PC-9 (cell line): ENCODE measurements at regions not wholly inside any gene's neighbourhood (a gene's known extent, or its start where the extent isn't known, plus 50 kb on each side); places are given as distances from the start of the nearest gene placed in this dataset.

Source experiments
- BruUV-seq: library from RNA; stranded (reverse); fragments of 400-500 nt; replicated peaks from 2 replicates; lab custom pipeline; 2021; lab: Mats Ljungman, UMichigan
- CTCF ChIA-PET: fragments of 300-600 bp; sonication (Branson Sonifier 250); formaldehyde crosslinking; loops from one replicate; lab custom pipeline; 2022; ENCODE audit warnings: antibody characterized with exemption; lab: Charles Lee
- POLR2A ChIA-PET: fragments of 300-600 bp; sonication (Branson Sonifier 250); formaldehyde crosslinking; loops from one replicate; lab custom pipeline; 2022; ENCODE audit warnings: antibody characterized with exemption; ENCODE audit not compliant: unreplicated experiment; lab: Charles Lee
- DNase-seq, 2 experiments: peaks; one replicate each; pipeline versions ENCODE4 v3.0.0 to v3.0.0-alpha.2; 2015 to 2022; ENCODE audit warnings: mixed read lengths in 1 of 2
- H2AFZ ChIP-seq: fragments of 200-600 bp; sonication (generic); 2 replicates; pipeline ENCODE4 v1.8.1; 2017; ENCODE audit warnings: antibody characterized with exemption
- H3F3A ChIP-seq: fragments of 200-600 bp; sonication (generic); 2 replicates; pipeline ENCODE4 v1.8.1; 2017; ENCODE audit warnings: antibody characterized with exemption, mild to moderate bottlenecking, low read depth; ENCODE audit not compliant: insufficient read depth
- H3K27ac ChIP-seq: fragments of 200-600 bp; sonication (generic); 2 replicates; pipeline ENCODE4 v1.6.1; 2016; ENCODE audit warnings: mixed run types
- H3K27me3 ChIP-seq: fragments of 200-600 bp; sonication (generic); 2 replicates; pipeline ENCODE4 v1.6.1; 2016; ENCODE audit warnings: low read depth, mixed run types; ENCODE audit not compliant: insufficient read depth
- H3K36me3 ChIP-seq: fragments of 200-600 bp; sonication (generic); 2 replicates; pipeline ENCODE4 v1.6.1; 2016; ENCODE audit warnings: low read depth, mixed run types
- H3K4me1 ChIP-seq: fragments of 200-600 bp; sonication (generic); replicated peaks from 2 replicates; pipeline ENCODE4 v1.6.1; 2016; ENCODE audit warnings: mixed run types; ENCODE audit not compliant: insufficient read depth
- H3K4me2 ChIP-seq: fragments of 200-600 bp; sonication (generic); 2 replicates; pipeline ENCODE4 v1.6.1; 2017; ENCODE audit warnings: mixed run types
- H3K4me3 ChIP-seq: fragments of 200-600 bp; sonication (generic); 2 replicates; pipeline ENCODE4 v1.6.1; 2016; ENCODE audit warnings: mixed run types
- H3K79me2 ChIP-seq: fragments of 200-600 bp; sonication (generic); 2 replicates; pipeline ENCODE4 v1.6.1; 2017; ENCODE audit warnings: low read depth, mixed run types
- H3K9me2 ChIP-seq: fragments of 200-600 bp; sonication (generic); 2 replicates; pipeline ENCODE4 v1.8.1; 2017; ENCODE audit warnings: mild to moderate bottlenecking; ENCODE audit not compliant: insufficient read depth
- H3K9me3 ChIP-seq: fragments of 200-600 bp; sonication (generic); 2 replicates; pipeline ENCODE4 v1.8.1; 2016; ENCODE audit warnings: low read depth; ENCODE audit not compliant: insufficient read depth
- H4K20me1 ChIP-seq: fragments of 200-600 bp; sonication (generic); 2 replicates; pipeline ENCODE4 v1.8.1; 2017; ENCODE audit not compliant: insufficient read depth
- CTCF ChIP-seq: fragments of 200-600 bp; sonication (generic); conservative IDR thresholded peaks from 2 replicates; pipeline ENCODE4 v1.6.1; 2017; ENCODE audit warnings: mixed run types, antibody characterized with exemption, mild to moderate bottlenecking, moderate library complexity
- EZH2 ChIP-seq: fragments of 200-600 bp; sonication (generic); IDR thresholded peaks from 2 replicates; pipeline ENCODE4 v1.8.0; 2017; ENCODE audit warnings: antibody characterized with exemption, low read depth
- intact Hi-C: fragments of 100-400 bp; cut with micrococcal nuclease; formaldehyde crosslinking; loops from one replicate; pipeline ENCODE4 v1.10.0; 2022; ENCODE audit not compliant: unreplicated experiment

DNA sequence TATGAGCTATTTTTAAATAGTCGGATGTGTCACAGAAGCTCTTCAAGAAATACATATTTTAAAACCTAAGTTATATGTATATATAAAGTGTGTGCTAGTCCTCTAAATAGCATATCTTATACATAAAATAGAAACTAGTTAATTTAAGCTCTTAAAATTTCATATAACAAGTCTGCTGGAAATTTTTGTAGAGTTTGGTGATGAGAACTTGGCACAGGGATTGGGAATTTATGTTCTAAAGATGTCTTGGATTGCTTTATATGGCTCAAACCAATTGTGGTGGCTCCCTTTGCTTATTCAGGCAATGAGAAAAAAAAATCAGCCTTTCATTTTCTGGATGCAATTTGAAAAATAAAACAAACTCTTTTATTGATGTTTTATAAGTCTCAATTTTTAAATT is 142.8 kb upstream of the KCNJ3 start:
- BruUV-seq = no TSS peak
- intact Hi-C loops = no loop called here
- Histone ChIP-seq H2AFZ (no peak overlapping the region), H3K36me3 (no peaks in the 10 kb centered on the region), H3K4me2 (no peak overlapping the region), H3K4me3 (no peak overlapping the region), H3K9me2 (no peaks in the 10 kb centered on the region), H3F3A (no peaks in the 10 kb centered on the region), H3K4me1 (no peaks in the 10 kb centered on the region), H3K9me3 (no peaks in the 10 kb centered on the region), H3K79me2 (no peaks in the 10 kb centered on the region), H4K20me1 (no peaks in the 10 kb centered on the region), H3K27ac (no peak overlapping the region), H3K27me3 (no peaks in the 10 kb centered on the region)
- ChIA-PET POLR2A (no interaction called here), CTCF (no interaction called here)
- TF ChIP-seq EZH2 (no peak), CTCF (no peak)
- no peak for DNase-seq

GRCh38 chr2:154556146-154556545 is 142.3 kb upstream of the KCNJ3 start:
- no peak overlapping the region for H2AFZ ChIP-seq
- H3K4me1 ChIP-seq = no peaks in the 10 kb centered on the region
- intact Hi-C loops = no loop called here
- H3K27ac ChIP-seq = no peak overlapping the region
- H3K79me2 ChIP-seq = no peaks in the 10 kb centered on the region
- no peaks in the 10 kb centered on the region for H3F3A ChIP-seq
- H3K4me3 ChIP-seq = no peak overlapping the region
- no peaks in the 10 kb centered on the region for H3K9me2 ChIP-seq
- H3K9me3 ChIP-seq = no peaks in the 10 kb centered on the region
- ChIA-PET CTCF (no interaction called here), POLR2A (interaction anchor here (0.6 kb wide), 1 partner anchor 1590 kb away, joined by 6 read pairs; no protein-coding TSS in a partner anchor)
- DNase-seq = no peak
- H3K36me3 ChIP-seq = no peaks in the 10 kb centered on the region
- H3K27me3 ChIP-seq = no peaks in the 10 kb centered on the region
- no peaks in the 10 kb centered on the region for H4K20me1 ChIP-seq
- TF ChIP-seq CTCF (no peak), EZH2 (no peak)
- no peak overlapping the region for H3K4me2 ChIP-seq
- BruUV-seq = no TSS peak

GRCh38 chr2:154556607-154557006 is 141.9 kb upstream of the KCNJ3 start:
- Histone ChIP-seq H3K9me2 (no peaks in the 10 kb centered on the region), H3K36me3 (no peaks in the 10 kb centered on the region), H3K27me3 (no peaks in the 10 kb centered on the region), H3K4me3 (no peak overlapping the region), H2AFZ (no peak overlapping the region), H3K4me2 (no peak overlapping the region), H3K9me3 (no peaks in the 10 kb centered on the region), H3F3A (no peaks in the 10 kb centered on the region), H3K27ac (no peak overlapping the region), H3K79me2 (no peaks in the 10 kb centered on the region), H4K20me1 (no peaks in the 10 kb centered on the region), H3K4me1 (no peaks in the 10 kb centered on the region)
- no peak for TF ChIP-seq EZH2
- no peak for TF ChIP-seq CTCF
- ChIA-PET POLR2A (interaction anchor here (0.6 kb wide), 1 partner anchor 1590 kb away, joined by 6 read pairs; no protein-coding TSS in a partner anchor), CTCF (no interaction called here)
- no TSS peak for BruUV-seq
- intact Hi-C loops = no loop called here
- no peak for DNase-seq
